NCI-H226 (cell line): ENCODE measurements at regions not wholly inside any gene's neighbourhood (a gene's known extent, or its start where the extent isn't known, plus 50 kb on each side); places are given as distances from the start of the nearest gene placed in this dataset.

Experiments used
- DNase-seq: peaks from one replicate; pipeline ENCODE4 v3.0.0-alpha.2; 2015

- DNase-seq, result no peak
Observed at GRCh38 chr7:156173346-156173745, 361.1 kb upstream of the SHH start.

DNA sequence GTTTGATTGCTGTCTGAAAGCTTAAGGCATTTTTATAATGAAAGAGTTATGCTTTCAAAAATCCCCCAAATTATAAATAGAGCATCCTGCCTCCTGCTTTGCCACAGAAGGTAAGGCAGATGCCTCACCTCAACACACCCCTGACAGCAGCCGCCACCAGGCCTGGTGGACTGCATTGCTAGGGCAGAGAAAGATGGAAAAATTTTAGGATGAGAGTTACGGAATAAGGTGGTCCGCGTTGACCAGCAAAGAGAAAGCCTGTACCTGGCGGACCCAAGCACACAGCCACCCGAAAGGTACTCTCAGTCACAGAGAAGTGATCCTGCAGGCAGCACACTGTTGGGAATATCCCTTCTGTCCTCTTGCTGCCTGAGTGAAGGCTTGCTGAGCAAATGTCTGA lies 360.4 kb upstream of the SHH start:
- no peak for DNase-seq

DNA sequence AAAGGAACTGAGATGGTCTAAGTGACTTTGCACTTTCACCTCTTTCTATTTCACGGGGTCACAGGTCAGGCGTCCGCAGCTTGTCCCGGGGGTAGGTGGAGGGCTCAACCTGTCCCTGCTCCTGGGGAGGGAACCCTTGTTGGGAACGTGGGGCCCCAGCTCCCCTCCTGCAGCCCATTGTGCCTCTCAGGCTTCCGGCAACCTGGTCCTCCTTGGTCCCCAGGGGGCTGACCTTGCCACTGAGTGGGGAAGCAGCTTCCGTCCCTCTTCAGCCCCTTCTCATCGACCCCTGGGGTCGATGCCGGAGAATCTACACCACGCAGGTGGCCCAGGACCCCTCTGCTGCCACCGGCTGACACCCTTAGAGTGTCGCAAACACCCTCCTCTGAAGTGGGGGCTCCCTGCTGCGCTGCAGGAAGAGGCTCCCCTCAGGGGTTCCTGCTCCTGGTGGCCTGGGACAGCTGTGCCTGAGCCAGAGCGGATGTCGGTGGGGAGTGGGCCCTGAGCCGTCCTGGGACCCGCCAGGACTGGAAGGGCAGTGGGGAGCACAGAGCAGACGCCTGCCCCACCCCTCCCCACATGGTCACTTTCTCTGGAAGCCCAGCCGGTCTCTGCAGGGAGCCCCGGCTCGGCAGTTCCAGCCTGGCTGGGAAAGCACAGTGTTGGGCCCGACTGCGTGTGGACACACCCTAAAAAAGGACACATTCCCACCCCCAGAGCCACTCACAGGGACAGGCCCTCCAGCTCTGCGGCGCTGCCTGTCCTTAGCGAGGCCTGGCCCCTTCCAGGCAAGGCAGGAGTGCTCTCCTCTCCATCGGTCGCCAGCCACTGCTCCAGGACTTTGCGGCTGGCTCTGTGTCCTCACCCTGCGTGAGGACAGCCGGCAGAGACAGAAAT lies 357.5 kb upstream of the SHH start:
- DNase-seq, result no peak

DNA sequence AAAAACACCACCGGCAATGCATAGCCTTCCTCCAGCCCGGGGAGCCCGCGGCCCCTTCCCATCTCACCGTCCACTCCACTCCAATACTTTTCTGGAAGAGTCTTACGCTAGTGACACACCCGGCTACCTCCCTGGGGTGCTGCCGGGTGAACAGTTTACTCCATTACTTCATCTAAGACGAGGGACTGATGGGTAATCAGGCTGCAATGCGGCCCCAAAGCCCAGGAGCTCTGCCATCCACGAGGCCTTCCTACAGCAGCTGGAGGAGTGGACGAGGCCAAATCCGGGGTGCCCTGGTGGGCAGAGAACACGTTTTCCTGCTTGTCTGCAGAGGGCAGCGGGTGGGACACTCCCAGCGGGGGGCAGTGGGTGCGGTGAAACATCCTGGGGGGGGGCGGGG lies 356.2 kb upstream of the SHH start:
- DNase-seq, result no peak

DNA sequence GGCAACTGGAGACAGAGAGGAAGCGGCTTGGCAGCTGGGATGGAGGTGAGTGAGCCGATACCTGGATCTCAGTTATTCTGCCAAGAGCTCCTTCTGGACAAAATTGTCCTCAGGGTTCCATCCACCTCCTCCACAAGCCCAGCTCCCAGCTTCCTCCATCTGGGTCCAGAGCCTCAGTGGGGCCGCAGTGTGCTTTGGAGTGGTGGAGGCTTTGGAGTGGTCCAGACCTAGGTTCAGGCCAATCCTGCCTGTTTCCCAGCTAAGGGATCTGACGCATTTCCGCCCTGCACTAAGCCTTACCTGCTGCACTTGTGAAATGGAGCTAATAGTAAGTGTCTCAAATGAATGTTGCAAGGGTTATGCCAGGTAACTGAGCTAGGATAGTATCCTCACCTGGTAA lies 355.7 kb upstream of the SHH start:
- no peak for DNase-seq

DNA sequence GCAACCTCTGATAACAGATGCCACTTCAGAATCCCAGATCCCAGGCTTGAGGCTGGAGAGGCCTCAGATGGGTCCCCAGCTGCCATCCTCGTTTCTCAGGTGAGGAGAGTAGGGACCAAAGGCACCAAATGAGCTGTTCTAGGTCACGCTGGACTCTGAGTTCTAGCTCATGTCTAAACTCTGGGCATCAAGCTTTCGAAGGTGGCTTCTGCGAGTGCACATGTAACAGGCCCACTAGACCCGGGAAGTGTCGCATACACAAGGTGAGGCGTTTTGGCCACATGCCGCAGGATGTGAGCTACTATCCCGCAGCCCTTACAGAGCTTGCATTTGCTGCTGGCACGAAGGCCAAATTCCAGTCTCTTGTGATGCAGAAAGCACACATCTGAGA lies 355.1 kb upstream of the SHH start:
- no peak for DNase-seq

DNA sequence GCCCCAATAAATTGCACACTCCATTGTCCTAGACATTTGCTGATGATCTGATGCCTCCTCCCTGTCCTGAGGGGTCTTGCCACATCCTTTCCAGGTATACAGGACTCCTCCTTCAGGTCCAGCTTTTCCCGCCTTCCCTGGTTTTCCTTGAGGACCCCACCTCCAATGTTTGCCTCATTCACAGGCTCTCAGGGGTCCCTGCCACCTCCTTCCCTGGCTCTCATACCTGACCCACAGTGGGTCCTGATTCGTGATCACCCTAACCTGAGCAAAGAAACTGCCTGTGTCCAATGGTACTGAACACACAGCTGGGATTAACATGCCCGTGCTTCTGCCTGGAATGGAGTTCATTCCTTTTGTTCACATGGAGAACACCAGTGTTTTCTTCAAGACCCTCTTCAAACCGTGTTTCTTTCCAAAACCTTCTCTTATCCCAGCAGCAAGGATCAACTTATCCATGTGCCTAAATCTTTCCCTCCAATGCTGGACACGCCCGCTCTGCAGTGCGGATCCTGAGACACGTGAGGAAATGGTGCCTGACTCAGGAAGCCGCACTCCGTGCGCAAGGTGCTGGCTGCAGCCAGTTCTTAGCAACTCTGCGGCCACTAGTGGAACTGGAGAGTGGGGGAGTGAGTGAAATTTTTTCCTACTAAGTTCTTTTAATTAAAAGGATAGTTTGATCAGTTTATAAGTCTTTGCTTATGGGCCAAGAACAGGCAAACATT lies 354.6 kb upstream of the SHH start:
- DNase-seq, result no peak

- DNase-seq, result no peak
Observed at GRCh38 chr7:156163747-156164146, 351.5 kb upstream of the SHH start.

GRCh38 chr7:156162451-156162850 lies 350.2 kb upstream of the SHH start:
- DNase-seq, result no peak

DNA sequence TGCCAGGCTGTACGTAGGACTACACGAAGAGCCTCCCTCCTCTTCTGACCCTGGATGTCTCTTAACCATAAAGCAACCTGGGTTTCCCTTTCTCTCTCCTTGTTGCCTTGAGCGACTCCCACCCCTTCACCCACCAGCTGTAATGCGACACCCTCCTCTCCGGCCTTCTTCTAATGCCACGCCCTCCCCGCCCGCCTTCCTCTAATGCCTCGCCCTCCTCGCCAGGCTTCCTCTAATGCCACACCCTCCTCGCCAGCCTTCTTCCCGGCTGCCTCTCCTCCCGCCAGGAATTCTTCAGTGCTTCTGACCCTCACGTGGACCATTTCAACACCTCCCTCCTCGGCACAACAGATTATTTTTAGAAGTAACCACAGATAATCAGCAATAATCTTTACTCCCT lies 348.5 kb upstream of the SHH start:
- DNase-seq, result no peak

DNA sequence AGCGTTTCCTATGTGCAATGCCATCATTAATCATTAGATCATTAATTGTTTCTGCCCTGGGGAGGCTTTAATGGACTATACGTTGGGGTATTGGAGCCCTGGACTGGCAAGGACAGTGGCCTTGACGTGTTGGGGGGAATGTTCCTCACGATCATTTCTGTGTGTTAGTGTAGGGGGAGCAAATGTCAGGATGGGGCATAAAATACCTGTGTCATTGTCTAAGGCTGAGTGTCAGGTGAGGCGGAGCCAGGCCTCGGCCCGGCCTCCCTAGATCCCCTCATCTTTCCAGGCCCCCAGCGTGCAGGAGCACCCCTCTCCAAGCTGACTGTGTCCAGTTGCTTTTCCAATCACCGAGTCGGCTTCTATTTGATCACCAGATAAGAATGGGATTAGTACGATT lies 346.4 kb upstream of the SHH start:
- DNase-seq, result no peak

DNA sequence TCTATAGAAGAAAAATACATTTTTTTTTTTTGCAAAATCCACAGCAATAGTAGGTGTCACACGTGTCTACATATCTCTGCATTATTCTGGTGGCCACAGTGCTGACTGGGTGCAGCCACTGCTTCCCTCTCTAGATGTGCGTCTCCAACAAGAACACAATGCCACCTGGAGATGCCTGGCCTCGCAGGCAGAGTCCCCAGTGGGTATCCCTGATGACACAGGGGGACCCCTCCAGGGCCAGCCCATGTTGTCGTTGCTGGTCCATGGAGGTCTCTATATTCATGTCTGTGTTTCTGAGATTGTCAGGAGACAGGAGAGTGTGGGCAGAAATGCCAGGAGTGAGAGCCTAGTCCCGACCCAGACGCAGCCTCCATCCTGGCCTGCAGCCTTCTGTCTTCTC lies 345.9 kb upstream of the SHH start:
- DNase-seq, result no peak

GRCh38 chr7:156157409-156158012 lies 345.2 kb upstream of the SHH start:
- no peak for DNase-seq

DNA sequence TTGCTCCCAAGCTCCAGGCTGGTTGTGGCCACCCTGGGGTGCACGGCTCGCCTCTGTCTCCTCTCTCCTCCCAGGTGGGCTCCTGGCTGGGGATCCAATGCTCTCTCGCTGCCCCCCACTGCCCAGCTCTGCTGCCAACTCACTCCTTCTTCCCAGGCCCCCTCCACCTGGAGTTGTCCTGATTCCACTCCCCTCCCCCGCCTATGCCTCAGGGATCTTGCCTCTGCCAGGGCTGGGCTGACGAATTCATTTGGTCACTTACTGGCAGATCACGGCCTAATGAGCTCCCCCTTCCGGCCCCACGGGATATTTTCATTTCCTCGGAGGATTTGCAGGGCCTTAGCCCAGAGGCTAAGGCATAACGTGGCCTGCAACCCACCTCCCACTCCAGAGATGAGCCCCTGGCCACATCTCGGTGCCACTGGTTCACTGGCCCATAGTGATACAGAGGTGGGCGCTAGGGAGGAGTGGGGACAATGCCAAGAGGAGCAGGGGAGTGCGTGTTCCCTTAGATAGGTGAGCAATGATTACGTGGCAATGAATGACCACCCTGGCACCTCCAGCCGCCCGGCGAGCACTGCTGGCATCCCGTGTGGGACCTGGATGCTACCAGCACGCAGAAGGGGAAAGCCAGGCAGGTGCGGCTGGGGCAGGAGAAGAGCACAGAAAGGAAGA lies 344.6 kb upstream of the SHH start:
- no peak for DNase-seq

DNA sequence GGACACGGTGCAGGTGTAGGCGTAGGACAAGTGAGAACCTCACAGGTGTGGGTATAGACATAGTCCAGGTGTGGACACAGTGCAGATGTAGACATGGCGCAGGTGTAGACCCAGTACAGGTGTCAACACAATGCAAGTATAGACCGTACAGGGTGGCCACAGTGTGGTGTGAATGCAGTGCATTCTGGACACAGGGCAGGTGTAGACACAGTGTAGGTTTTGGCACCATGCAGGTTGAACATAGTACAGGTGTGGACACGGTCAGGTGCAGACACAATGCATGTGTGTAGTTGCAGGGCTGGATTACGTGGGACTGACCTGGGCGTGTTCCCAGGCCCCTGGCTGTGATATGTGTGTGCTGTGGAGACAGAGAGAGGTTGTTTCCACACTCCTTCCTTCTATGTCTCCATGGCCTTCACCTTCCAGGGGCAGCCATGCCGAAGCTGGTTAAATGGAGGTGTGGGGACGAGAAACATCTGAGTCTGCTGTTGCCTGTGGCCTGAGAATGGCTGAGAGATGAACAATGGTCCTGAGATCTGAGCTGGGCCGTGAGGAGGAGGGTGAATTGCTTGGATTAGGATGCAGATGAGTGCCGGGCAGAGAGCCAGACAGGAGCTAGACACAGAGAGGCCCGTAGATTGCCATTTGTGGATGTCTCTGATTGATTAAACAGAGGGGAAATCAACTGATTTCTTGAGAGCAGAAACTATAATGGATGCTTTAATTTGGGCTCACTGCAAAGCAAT lies 343.9 kb upstream of the SHH start:
- no peak for DNase-seq

DNA sequence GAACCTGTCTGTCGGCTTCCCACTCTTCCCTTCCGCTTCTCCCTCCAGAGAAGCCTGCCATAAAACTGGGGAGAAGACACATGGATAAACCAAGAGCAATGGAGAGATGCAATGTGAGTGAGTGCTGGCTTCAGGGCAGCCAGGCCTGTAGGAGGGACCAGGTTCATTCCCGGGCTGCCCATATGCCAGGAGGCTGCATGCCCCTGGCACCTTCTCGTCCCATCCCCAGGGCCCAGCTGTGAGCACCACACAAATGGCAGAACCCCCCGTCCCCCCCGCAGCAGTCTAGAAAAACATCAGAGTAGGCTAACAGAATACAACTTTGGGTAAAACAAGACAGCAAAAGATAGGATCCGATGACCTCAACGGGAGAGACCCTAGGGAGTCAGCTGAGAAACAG lies 341.3 kb upstream of the SHH start:
- DNase-seq, result no peak

DNA sequence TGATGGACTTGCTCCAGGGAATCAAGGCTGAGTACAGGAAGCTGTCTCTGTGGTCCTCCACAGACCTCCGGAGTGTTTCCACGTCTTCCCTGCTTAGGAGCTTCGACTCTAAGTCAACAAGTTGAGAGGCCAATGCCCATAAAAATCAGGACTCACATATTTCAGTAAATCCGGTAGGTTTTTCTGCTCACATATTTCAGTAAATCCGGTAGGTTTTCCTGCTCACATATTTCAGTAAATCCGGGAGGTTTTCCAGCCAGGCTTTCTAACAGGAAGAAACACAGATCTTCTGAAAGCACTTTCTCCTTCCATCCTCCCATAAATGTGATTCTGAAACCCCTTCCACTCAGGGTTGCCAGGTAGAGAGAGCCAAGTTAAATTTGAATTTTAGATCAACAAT lies 340.1 kb upstream of the SHH start:
- no peak for DNase-seq

DNA sequence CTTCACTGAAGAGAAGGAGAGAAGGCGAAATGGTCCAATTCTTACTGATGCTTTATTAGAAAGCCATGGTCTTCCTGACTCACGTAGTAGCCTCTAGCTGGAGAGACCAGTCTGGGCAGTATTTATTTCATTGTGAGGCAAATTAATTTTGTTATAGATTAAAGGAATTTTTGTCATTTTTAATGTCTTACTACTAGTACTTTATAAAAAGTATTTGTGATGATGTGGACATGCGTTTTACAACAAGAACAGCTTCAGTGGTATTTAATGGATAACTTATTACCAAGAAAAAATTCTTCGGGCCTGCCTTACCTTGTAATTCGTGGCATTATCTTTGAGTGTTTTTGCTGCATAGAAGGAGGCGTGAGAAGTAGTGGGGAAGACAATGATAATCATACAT lies 339.4 kb upstream of the SHH start:
- no peak for DNase-seq

GRCh38 chr7:156151078-156151477 lies 338.8 kb upstream of the SHH start:
- DNase-seq, result no peak

DNA sequence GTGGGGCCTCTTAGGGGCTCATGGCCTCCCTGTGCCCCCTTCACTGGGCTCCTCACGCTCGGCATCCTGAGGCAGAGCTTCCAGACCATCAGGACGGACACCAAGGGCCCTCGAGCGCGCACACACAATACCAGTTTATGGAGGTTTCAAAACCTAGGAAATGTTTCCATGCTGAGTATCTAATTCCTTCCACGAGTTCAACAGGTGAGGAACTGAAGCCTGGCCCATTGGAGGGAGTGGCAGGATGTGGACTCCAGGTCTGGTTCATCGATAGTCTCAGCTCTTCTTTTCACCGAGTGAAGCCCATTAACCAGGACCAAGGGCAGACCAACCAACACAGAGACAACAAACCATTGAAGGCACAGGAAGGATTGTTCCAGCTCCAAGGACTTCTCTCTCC lies 336.7 kb upstream of the SHH start:
- DNase-seq, result no peak

GRCh38 chr7:156148547-156148946 lies 336.3 kb upstream of the SHH start:
- DNase-seq, result no peak

DNA sequence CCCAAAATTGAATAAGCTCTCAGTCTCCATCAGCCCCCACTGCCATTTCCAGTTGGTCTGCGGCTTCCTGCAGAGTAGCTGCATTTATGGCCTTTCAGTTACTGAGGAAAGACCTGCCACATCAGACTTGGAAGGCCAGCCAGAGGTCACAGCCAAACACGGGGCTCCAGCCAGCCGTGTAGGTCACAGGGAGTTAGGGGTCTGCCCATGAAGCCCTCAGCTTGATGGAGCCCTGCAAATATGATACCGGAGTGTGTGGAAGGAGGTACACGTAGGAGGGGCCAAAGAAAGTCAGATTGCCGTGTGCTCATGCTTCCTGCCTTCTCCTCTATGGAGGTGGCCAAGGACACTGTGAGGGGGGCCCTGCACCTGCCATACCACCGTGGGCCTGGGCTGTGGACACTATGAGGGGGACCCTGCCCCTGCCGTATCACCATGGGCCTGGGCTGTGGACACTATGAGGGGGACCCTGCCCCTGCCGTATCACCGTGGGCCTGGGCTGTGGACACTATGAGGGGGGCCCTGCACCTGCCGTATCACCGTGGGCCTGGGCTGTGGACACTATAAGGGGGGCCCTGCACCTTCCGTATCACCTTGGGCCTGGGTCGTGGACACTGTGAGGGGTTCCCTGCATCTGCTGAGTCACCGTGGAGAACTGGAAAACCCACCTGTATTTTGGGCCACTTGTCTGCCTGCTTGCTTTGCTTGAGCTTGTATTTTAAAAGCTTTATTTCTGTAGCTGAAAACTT lies 335.7 kb upstream of the SHH start:
- no peak for DNase-seq
